GM12892 (cell line): ENCODE measurements at regions not wholly inside any gene's neighbourhood (a gene's known extent, or its start where the extent isn't known, plus 50 kb on each side); places are given as distances from the start of the nearest gene placed in this dataset.

Experiments used
- DNase-seq: peaks from one replicate; pipeline ENCODE4 v3.0.0; 2011; ENCODE audit not compliant: insufficient read length
- FAIRE-seq: peaks from 2 replicates; lab custom pipeline; 2011; peaks lifted over from hg19 to GRCh38; lab: Jason Lieb, UNC
- POLR2A ChIP-seq: IDR thresholded peaks from 2 replicates; pipeline ENCODE4 v1.6.1; 2011; ENCODE audit warnings: low read depth, low read length, control low read depth
- POLR2AphosphoS5 ChIP-seq: IDR thresholded peaks from 2 replicates; pipeline ENCODE4 v1.6.1; 2011; ENCODE audit warnings: low read depth, low read length, control low read depth
- TAF1 ChIP-seq: IDR thresholded peaks from 2 replicates; pipeline ENCODE4 v1.6.1; 2011; ENCODE audit warnings: low read depth, mild to moderate bottlenecking, control low read depth, low read length, borderline replicate concordance

DNA sequence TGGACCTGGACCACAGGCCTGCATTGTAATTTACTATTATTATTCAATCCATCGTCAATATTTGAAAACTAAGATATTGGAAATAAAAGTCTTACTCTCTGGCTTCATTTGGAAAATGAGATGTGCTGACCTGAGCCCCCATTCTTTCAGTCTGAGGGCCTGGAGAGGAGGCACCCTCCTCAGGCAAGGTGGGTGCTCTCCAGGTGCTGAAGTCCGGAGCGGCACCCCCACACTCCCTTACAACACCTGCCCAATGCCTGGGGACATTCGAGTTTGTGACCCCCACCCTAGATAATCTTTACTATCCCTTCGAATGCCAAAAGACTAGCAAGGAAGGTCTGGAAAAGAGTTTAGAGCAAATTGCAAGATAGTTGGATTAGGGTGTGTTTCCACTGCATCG lies 133.3 kb downstream of the EN1 start:
- DNase-seq (no peak), FAIRE-seq (no peak)
- TF ChIP-seq TAF1 (no peak), POLR2AphosphoS5 (no peak), POLR2A (no peak)

DNA sequence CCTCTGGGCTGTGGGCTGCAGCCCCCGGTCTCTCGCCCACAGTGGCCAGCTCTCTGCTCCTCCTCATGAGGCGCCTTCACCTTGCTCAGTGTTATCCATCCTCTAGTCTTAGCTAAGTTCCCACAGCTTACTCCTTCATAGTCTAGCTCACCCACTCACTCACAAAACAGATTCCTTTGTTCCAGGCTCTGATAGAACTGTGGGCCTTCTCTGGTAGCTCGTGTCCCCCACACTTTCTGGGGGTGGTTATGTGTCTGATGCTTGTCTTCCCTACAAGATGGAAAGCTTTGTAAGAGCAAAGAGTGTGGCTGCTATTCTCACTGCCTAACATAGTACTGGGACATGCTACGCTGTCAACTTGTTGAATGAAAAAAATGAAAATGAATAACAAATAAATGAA lies 135.8 kb downstream of the EN1 start:
- no peak for DNase-seq
- TF ChIP-seq POLR2AphosphoS5 = no peak
- TF ChIP-seq TAF1 = no peak
- no peak for FAIRE-seq

DNA sequence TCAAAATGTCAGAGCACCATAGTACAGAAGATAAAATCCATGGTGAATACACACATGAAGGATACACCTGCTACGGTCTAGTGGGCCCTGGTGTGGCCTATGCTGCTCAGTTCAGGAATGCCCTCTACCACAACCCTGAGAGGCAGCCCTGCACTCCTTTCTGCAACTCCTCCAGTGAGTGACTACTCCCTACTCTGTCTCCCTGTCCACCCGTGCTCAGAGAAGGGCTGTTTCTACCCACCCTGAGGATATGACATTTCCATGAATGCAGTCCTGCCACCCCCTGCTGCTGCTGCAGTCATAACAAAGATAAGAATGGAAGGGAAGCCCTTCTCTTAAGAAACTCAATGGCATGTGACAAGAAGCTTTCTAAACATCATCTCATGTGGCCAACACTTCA lies 137.0 kb downstream of the EN1 start:
- no peak for TF ChIP-seq POLR2AphosphoS5
- no peak for TF ChIP-seq TAF1
- DNase-seq (no peak), FAIRE-seq (no peak)

DNA sequence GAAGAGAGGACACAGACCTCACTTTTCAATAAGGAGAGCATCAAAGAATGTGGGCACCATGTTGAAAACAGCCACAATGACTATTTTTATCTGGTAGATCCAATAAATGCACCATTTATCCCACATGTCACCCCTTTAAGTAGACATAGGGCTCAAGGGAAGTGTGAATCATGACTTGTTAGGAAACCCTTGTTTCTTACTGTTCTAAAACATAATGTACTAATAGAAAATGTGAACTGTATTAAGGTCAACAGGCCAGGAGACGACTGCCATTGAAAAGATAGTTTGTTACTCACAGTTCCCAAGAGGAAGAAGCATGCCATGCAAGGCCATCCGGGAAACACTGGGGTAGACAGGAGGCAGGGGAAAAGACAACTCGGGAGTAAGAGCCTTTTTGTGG lies 137.7 kb downstream of the EN1 start:
- DNase-seq (no peak), FAIRE-seq (no peak)
- no peak for TF ChIP-seq POLR2A
- TF ChIP-seq TAF1 = no peak
- no peak for TF ChIP-seq POLR2AphosphoS5

DNA sequence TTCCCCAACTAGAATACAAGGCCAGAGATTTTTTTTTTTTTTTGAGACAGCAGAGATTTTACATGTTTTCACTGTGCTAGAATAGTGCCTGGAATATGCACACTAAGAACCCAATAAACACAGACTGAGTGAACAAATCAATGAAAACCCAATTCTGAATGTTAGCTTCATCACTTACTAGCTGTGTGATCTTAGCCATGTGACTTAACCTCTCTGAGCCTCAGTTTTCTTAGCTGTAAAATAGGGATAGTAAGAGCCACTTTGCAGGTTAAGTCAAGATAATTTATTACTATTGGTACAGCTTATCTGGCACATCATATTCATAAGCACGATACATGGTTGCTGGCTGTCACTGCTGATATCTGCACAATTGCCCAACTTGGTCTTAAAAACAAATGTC lies 140.6 kb downstream of the EN1 start:
- FAIRE-seq (no peak), DNase-seq (no peak)
- TF ChIP-seq POLR2AphosphoS5 (no peak), POLR2A (no peak), TAF1 (no peak)

DNA sequence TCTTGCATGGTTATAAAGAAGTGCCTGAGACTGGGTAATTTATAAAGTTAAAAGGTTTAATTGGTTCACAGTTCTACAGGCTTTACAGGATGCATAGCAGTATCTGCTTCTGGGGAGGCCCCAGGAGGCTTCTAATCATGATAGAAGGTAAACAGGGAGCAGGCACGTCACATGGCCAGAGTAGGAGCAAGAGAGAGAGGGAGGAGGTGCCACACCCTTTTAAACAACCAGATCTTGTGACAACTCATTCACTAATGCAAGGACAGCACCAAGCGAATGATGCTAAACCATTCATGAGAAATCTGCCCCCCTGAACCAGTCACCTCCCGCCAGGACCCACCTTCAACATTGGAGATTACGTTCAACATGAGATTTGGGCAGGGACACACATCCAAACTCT lies 141.1 kb downstream of the EN1 start:
- no peak for TF ChIP-seq TAF1
- no peak for TF ChIP-seq POLR2A
- TF ChIP-seq POLR2AphosphoS5 = no peak
- no peak for FAIRE-seq

DNA sequence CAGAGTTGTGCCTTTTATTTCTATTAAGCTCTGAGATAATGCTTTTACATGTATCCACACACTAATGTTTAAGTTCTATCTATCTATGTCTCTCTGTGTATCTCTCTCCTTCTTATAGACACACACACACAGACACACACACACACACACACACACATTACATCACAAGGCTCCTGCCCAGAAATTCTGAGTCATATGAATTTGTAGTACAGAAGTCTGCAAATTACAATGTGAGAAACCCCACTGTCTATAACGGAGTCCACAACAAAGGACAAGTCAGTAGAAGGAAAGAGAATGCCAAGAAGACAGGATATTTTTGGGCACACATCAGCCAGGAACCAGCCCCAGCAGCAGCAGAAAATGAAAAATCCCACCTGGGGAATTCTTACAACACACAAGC lies 142.4 kb downstream of the EN1 start:
- TF ChIP-seq POLR2AphosphoS5 (no peak), TAF1 (no peak), POLR2A (no peak)
- FAIRE-seq (no peak), DNase-seq (no peak)

More for the DNA sequence above, 141.1 kb downstream of the EN1 start:
- DNase-seq = no peak

DNA sequence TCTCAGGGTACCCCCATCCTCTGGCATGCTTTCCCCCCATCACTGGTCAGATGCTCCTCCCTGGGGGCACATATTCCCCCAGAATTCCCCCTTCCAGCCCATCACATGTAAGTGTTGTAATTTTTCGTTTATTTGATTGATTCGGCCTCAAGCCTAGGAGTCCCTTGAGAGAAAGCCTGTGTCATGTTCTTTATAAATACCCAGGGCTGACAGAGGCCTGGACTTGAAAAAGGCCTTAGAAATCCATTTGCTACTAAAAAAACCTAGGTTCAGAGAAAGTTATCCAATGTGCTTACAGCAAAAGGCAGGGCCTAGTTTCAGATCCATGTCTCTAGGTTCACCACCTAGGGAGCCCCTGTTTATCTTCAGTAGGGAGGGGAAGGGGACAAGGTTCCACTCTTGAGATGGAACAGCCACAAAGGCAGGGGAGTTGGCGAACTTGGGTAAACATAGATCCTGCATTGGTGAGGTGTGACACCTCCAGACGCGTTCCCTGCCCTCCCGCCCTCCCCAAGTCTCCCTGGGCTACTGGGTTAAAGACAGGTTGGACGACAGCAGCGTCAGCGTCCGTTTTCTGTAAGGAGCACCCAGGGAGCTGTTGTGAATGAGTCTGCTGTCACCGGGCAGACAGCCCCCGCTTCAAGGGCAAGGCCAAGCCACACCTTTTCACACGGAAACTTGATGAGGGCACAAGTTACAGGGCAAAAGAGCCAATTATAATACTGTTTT lies 147.8 kb downstream of the EN1 start:
- no peak for TF ChIP-seq TAF1
- TF ChIP-seq POLR2AphosphoS5 = no peak
- TF ChIP-seq POLR2A = no peak
- DNase-seq (no peak), FAIRE-seq (no peak)

DNA sequence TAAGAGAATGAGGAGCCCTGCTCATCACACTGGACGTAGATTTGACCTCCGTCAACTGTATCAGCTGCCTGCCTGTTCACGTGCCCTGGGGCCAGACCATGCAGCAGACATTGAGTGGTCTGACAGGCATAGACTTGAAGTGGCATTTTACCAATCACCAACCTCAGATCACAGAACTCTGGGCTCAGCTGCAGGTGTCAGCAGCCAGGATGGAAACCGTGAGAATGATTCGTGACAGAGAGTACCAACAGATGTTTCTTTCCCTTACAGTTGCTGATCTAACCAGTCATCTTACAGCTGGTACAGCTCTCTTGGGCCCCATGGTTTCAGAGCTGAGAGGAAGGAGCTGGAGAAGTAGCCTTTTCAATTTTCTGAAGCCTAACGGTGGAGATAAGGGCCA lies 148.9 kb downstream of the EN1 start:
- no peak for TF ChIP-seq POLR2A
- TF ChIP-seq TAF1 = no peak
- no peak for TF ChIP-seq POLR2AphosphoS5
- FAIRE-seq (no peak), DNase-seq (no peak)

DNA sequence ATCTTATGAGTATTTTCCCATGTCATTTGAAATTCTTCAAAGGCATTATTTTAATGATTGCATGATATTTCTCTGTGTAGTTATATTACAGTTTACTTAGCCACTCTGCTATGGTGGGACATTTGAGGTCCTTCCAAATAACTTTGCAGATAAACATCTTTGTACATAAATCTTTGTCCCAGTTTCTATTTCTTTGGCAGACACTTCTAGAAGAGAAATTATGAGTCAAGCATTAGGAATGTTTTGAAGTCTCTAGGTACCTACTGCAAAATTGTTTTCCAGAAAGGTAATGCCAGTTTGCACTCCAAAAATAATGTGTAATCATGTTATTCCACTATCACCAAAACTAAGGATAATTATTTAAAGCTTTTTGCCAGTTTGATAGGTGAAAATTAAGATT lies 149.7 kb downstream of the EN1 start:
- DNase-seq = no peak
- TF ChIP-seq POLR2AphosphoS5 = no peak
- TF ChIP-seq TAF1 = no peak
- no peak for FAIRE-seq

DNA sequence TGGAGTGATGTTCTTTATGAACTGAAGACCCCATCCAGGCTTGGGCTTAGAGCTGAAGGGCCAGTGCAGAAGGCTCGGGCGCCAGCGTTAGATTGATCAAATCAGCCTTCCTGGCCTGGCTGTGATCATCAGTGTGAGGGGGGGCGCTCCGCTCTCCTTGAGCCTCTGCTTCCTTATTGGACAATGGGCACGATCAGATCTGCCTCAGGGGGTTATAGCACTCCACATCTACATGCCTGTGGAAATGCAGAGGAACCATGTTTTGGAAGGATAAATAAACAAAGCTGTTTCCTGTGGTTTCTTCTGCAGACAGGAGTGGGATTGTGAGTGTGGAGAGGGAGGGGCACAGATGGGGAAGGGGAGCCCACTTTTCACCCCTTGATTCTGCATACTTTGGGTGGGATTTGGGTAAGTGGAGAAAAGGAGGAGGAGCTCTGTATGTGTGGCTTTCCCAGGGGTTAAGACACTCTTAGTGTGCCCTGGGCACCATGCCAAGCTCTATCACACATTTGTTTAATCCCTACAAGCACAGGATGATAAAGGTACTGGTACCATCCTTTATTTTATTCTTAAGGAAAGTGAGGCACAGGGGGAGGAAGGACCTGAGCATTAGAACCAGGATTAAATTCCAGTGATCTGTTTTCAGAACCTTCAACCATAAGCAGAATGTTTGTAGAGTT lies 150.5 kb downstream of the EN1 start:
- no peak for DNase-seq
- no peak for FAIRE-seq
- TF ChIP-seq POLR2A (no peak), POLR2AphosphoS5 (no peak), TAF1 (no peak)

DNA sequence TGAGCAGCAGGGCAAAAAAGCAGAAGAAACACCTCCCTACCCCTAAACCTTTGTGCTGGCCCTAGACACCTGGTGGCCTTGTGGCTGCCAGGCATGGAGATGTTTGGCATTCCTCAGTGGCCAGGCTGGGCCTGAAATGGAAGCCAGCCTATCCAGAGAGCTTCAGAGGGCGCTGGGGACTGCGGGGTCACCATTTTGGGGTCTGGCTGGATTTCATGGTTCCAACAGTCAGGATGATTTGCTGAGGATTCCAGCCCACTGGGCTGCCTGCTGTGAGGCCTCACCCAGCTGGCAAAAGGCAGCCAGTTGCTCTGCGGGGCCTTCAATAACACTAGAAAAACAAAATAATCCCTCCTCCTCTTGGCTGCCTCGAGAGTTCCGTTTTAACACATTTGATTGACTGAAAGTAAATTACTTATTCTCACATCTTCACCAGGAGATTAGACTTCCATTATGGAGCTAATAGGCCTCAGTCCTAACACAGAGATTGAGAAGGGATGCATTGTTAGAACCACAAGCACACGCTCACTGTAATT lies 154.1 kb downstream of the EN1 start:
- FAIRE-seq (no peak), DNase-seq (no peak)
- TF ChIP-seq POLR2AphosphoS5 (no peak), POLR2A (no peak), TAF1 (no peak)
